ENCODE measurements at regions not wholly inside any gene's neighbourhood (a gene's known extent, or its start where the extent isn't known, plus 50 kb on each side); places are given as distances from the start of the nearest gene placed in this dataset.

- Histone ChIP-seq H2AFZ (ENCODE audit: low read length) (no peak overlapping the region), H3K27ac (ENCODE audit: low read length) (no peak overlapping the region)
- TF ChIP-seq EZH2 (optimal IDR thresholded peaks at IDR 0.05; ENCODE audit: low read depth, low read length): no peak
- TF ChIP-seq EZH2phosphoT487 (IDR thresholded peaks at IDR 0.05; ENCODE audit: low read length): no peak
- no peak for TF ChIP-seq CTCF (IDR thresholded peaks at IDR 0.05; ENCODE audit: low read length)
These were observed 299.5 kb downstream of the MAF start for GRCh38 chr16:79301051-79301450.

GRCh38 chr16:79298894-79299799 lies 301.4 kb downstream of the MAF start:
- H3K9me3 ChIP-seq (replicated peaks; ENCODE audit: insufficient read depth, low read length): no peaks in the 10 kb centered on the region
- no peaks in the 10 kb centered on the region for H3K9me2 ChIP-seq (replicated peaks; ENCODE audit: insufficient read depth, low read length)
- no peaks in the 10 kb centered on the region for H4K20me1 ChIP-seq (ENCODE audit: insufficient read depth, low read length)
- H3F3A ChIP-seq (ENCODE audit: insufficient read depth, low read length): no peaks in the 10 kb centered on the region
- no peaks in the 10 kb centered on the region for H3K79me2 ChIP-seq (ENCODE audit: low read length)
- H3K4me2 ChIP-seq (ENCODE audit: low read depth, low read length): no peak overlapping the region
- H3K4me1 ChIP-seq (ENCODE audit: low read length): no peaks in the 10 kb centered on the region
- TF ChIP-seq CTCF (IDR thresholded peaks at IDR 0.05; ENCODE audit: low read length): no peak
- no peak for TF ChIP-seq EZH2 (optimal IDR thresholded peaks at IDR 0.05; ENCODE audit: low read depth, low read length)
- no peak for TF ChIP-seq EZH2phosphoT487 (IDR thresholded peaks at IDR 0.05; ENCODE audit: low read length)
- DNase-seq: no peak
- H3K36me3 ChIP-seq (replicated peaks; ENCODE audit: insufficient read depth, low read length): no peaks in the 10 kb centered on the region
- H2AFZ ChIP-seq (ENCODE audit: low read length): no peak overlapping the region
- no peak overlapping the region for H3K27ac ChIP-seq (ENCODE audit: low read length)
- no peaks in the 10 kb centered on the region for H3K27me3 ChIP-seq (replicated peaks; ENCODE audit: insufficient read depth, low read length)
- no peak overlapping the region for H3K9ac ChIP-seq (ENCODE audit: low read length)
- H3K4me3 ChIP-seq (ENCODE audit: low read length): no peak overlapping the region

More at GRCh38 chr16:79301051-79301450, 299.5 kb downstream of the MAF start:
- Histone ChIP-seq H3K4me1 (ENCODE audit: low read length) (no peaks in the 10 kb centered on the region), H3K9ac (ENCODE audit: low read length) (no peak overlapping the region), H3K4me3 (ENCODE audit: low read length) (no peak overlapping the region), H3K9me2 (replicated peaks; ENCODE audit: insufficient read depth, low read length) (no peaks in the 10 kb centered on the region), H3K9me3 (replicated peaks; ENCODE audit: insufficient read depth, low read length) (no peaks in the 10 kb centered on the region), H4K20me1 (ENCODE audit: insufficient read depth, low read length) (no peaks in the 10 kb centered on the region), H3K4me2 (ENCODE audit: low read depth, low read length) (no peak overlapping the region), H3K36me3 (replicated peaks; ENCODE audit: insufficient read depth, low read length) (no peaks in the 10 kb centered on the region), H3K27me3 (replicated peaks; ENCODE audit: insufficient read depth, low read length) (no peaks in the 10 kb centered on the region), H3F3A (ENCODE audit: insufficient read depth, low read length) (no peaks in the 10 kb centered on the region), H3K79me2 (ENCODE audit: low read length) (no peaks in the 10 kb centered on the region)
- no peak for DNase-seq

GRCh38 chr16:79298476-79298875 lies 302.1 kb downstream of the MAF start:
- Histone ChIP-seq H3K9me2 (replicated peaks; ENCODE audit: insufficient read depth, low read length) (no peaks in the 10 kb centered on the region), H3F3A (ENCODE audit: insufficient read depth, low read length) (no peaks in the 10 kb centered on the region), H3K9ac (ENCODE audit: low read length) (no peak overlapping the region), H3K4me2 (ENCODE audit: low read depth, low read length) (no peak overlapping the region), H3K27me3 (replicated peaks; ENCODE audit: insufficient read depth, low read length) (no peaks in the 10 kb centered on the region), H3K27ac (ENCODE audit: low read length) (no peak overlapping the region), H3K36me3 (replicated peaks; ENCODE audit: insufficient read depth, low read length) (no peaks in the 10 kb centered on the region), H3K4me1 (ENCODE audit: low read length) (no peaks in the 10 kb centered on the region), H4K20me1 (ENCODE audit: insufficient read depth, low read length) (no peaks in the 10 kb centered on the region), H2AFZ (ENCODE audit: low read length) (no peak overlapping the region), H3K9me3 (replicated peaks; ENCODE audit: insufficient read depth, low read length) (no peaks in the 10 kb centered on the region), H3K79me2 (ENCODE audit: low read length) (no peaks in the 10 kb centered on the region), H3K4me3 (ENCODE audit: low read length) (no peak overlapping the region)
- no peak for DNase-seq
- no peak for TF ChIP-seq EZH2 (optimal IDR thresholded peaks at IDR 0.05; ENCODE audit: low read depth, low read length)
- no peak for TF ChIP-seq EZH2phosphoT487 (IDR thresholded peaks at IDR 0.05; ENCODE audit: low read length)
- no peak for TF ChIP-seq CTCF (IDR thresholded peaks at IDR 0.05; ENCODE audit: low read length)

Data from MM.1S (cell line).